CD4-positive, alpha-beta T cell treated with Interleukin-4 for 1 hour (primary cell): ENCODE measurements at regions not wholly inside any gene's neighbourhood (a gene's known extent, or its start where the extent isn't known, plus 50 kb on each side); places are given as distances from the start of the nearest gene placed in this dataset.
"Not testable (repeated sequence)": the region's sequence is repeated elsewhere in the genome, so short reads cannot be mapped to it uniquely, and the experiment has no call there.

Experiments used
- DNase-seq, 2 donors: peaks; one replicate each; pipeline ENCODE4 v3.0.0-alpha.2; 2020 to 2022

GRCh38 chr5:126046846-126047571 is 376.2 kb upstream of the GRAMD2B start:
- DNase-seq = no peak

GRCh38 chr5:126052120-126052519 is 371.1 kb upstream of the GRAMD2B start:
- no peak for DNase-seq

DNA sequence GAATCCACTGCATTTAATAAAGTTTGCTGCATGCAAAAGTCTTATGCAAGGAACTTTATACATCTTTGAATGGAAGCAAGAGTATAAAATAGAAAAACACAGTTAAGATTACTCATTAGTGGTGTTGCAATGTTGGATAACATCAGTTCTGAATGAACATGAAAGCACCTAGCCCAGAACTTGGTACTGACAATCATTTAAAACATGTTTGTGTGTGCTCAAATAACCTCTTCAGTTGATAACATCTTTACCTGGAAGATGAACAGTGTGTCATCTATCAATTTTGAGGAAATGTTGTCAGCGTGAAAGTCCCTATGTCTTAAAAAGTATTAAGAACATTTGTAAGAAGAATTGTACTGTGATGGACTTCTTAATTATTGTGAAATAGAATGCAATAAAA is 370.4 kb upstream of the GRAMD2B start:
- DNase-seq = no peak

DNA sequence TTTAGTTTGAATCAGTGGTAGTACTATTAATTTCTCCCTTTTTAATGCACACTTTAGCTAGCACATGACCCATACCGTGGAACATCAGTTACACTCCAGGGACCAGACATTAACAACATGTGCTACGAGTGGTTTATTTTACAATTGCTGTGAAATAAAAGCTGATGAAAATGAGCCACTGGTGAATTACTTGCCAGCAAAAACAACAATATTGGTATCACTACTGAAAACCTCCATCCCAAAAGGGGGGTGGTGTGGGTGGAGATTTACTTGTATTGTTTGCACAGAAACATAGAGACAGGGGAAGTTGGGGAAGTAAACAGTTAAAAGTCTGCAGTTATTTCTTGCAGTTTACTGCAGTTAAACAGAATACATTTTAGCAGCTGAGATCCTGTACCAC is 369.6 kb upstream of the GRAMD2B start:
- DNase-seq = no peak

DNA sequence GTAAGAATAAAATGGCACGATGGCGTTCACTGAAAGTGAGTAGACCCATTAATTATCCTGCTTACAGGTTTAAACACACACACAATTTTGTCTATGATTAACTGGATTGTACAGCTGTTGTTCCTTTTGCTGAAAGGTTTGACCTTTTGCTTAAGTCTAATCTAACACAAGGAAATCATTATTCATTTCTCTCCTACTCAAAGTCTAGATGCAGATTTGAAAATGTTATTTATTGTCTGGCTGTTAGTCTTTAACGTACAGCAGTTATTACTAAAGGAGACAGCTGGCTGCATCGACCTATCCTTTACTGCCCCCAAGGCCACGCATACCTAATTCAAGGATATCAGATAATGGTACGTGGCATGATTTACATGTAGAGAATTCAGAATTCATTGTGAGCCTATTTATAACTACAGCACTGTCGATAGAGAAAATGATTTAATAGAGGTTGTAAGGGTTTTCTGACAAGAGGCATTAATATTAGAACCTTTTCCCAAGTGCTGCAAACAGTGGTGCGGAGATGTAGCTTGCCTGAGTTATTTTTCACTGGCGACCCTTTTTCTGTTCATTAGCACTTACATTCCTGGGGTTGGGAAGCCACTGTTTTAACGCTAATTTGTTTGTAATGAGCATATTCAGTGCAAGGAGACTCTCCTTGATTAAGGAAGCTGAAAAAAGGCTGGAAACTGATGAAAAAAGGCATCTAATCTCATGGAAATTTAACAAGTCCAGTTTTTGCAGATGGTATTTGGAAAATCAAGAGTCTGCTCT is 368.4 kb upstream of the GRAMD2B start:
- DNase-seq = no peak

GRCh38 chr5:126055348-126055729 is 367.9 kb upstream of the GRAMD2B start:
- DNase-seq = no peak

- no peak for DNase-seq
Measured at GRCh38 chr5:126056352-126056751, 366.9 kb upstream of the GRAMD2B start.

- no peak for DNase-seq
Measured at GRCh38 chr5:126056851-126057622, 366.2 kb upstream of the GRAMD2B start.

- not testable (repeated sequence) for DNase-seq
Measured at GRCh38 chr5:126058392-126058791, 364.8 kb upstream of the GRAMD2B start.

DNA sequence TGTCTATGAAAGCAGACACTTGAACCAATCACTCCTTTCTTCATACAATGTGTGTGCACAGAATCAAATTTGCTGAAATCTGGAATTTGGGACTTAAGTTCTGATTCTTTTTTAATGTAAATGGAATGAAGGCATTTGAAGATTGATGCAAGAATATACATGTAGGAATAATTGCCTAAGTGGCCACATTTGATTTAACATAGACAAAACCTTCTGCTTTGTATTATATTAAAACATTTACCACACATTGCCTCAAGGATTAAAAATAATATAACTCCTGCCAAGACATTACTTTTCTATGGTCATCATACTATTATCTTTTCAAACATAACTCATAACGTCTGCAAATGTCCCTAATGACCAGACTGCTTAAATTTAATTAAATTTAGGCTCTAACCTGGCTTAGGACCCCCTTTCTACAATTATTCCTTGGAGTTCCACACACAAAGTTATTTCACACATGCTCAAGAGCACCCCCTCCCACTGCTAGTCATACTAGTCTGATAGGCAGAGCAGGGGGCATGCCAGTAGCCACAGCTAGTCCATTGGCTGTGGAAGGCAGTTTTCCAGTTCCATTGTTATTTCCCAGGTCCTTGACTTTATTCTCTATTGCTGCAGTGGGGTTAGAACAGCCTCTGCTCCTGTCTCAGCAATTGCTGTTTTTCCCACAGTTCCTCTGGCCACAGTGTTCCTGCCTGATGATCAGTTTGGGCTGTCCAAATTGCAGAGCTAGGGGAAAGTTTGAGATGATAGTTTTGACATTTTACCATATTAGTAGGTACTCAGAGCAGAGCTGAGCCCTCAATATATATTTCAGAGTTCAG is 360.6 kb upstream of the GRAMD2B start:
- no peak for DNase-seq

DNA sequence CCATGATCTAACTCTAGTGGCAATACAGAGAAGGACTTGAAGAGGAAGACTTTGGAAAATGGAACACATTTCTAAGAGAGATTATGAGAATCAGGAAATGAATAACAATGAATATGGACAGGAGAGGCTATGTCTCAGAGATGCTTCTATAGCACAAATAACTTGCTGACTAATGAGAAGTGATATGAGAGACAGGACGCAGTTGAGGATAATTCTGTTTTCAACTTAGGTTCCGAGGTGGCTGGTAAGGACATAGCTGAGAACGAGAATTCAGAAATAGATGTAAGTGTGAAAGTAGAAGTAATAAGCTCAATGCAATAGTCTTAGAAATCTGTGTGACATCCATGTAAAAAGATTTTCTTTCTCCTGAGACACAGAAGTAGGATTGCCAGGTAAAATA is 358.1 kb upstream of the GRAMD2B start:
- DNase-seq = no peak

GRCh38 chr5:126066836-126067235 is 356.4 kb upstream of the GRAMD2B start:
- DNase-seq = no peak

DNA sequence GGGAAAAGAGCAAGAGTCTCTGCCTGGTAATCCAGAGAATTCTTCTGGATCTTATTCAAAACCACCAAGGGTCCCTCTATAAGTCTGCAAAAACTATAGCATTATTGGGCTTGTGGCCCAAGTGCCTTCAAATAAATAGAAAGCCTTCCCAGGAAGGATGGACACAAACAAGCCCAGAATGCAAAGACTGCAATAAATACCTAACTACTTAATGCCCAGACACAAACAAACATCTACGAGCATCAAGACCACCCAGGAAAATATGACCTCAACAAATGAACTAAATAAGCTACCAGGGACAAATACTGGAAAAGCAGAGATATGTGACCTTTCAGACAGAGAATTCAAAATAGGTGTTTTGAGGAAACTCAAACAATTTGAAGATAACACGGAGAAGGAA is 355.8 kb upstream of the GRAMD2B start:
- no peak for DNase-seq

DNA sequence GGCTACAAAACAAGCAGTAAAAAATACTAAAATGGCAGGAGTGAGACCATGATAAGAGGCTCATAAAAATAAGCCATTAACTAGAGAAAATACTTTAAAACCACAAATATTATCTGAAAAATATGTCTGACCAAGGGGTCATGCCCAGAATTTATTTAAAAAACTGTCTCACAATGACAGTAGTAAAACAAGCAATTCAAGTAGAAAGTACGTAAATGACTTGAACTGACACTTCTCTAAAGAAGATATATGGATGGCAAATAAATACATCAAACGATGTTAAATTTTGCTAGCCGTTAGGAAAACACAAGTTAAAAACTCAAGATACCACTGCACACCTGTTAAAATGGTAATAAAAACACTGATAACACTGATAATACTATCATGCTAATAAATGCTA is 353.9 kb upstream of the GRAMD2B start:
- DNase-seq = no peak

GRCh38 chr5:126070481-126070880 is 352.7 kb upstream of the GRAMD2B start:
- no peak for DNase-seq

DNA sequence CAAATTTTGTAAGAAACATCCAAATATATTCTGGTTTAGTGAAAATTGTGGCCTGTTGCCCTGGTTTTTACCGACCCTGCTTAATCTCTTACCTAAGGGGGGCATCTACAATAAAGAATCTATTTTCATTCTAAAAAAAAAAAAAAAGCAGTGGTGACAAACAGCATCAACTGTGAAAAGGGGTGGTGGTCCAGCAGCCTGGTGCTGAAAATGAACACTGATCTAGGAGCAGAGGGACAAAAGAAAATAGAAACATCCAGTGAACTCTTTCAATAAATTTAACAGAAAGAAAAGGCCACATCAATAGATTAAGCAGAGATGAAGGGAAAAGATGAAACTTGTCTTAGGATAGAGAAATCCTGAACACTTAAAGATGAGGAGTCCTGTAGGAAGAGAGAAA is 348.7 kb upstream of the GRAMD2B start:
- DNase-seq = no peak

DNA sequence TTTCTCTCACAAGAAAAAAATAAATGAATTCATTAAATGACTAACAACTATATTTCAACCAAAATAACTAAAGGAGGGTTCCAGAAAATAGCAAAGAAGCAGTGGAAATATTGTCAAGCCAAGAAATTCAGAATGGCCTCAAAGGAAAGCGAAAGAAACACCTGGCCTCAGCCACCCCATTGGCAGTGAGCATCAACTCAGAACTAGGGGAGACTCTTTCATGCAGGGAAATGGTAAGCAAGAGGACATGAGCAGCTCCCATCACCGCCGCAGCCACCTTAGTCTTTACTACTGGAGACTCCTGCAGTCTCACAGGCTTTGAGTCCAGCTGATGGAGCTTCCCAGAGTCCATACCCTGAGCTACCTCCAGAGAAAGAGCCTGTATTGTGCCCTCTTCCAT is 343.9 kb upstream of the GRAMD2B start:
- DNase-seq = no peak

GRCh38 chr5:126081209-126081608 is 342.0 kb upstream of the GRAMD2B start:
- DNase-seq = no peak

DNA sequence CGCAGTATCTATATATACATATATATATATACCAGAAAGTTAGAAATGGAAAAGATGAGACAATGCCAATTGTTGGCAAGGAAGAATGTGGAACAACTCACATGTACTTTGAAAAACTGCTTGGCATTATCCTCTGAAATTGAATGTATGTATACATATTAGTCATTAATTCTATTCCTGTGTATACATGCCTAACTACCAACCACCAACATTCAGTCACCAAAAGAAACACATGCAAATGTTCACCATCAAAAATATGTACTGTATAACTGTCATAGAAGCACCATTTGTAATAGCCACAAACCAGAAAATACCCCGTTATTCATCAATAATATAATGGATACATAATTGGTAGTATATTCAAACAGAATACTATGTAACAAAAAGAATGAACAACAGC is 330.2 kb upstream of the GRAMD2B start:
- DNase-seq = no peak

DNA sequence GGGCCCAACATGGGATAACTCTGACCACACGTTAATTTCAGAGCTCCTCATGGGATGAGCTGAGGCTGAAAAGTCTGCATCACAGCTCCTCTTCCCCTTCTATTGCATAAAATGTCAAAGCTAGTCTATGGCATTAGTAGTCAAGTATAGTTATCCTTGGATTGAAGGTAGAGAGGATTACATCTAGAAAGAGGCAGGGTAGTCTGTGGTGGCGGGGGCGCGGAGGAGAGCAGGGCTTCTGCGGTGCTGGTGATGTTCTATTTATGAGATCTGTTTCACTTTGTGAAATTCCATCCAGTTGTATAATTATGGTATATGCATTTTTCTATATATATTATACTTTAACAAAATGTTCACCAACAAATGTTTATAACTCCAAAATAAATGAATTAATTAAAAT is 329.5 kb upstream of the GRAMD2B start:
- DNase-seq = no peak

GRCh38 chr5:126094991-126095390 is 328.2 kb upstream of the GRAMD2B start:
- DNase-seq = no peak

GRCh38 chr5:126096442-126097006 is 326.7 kb upstream of the GRAMD2B start:
- DNase-seq = no peak

GRCh38 chr5:126097876-126098275 is 325.3 kb upstream of the GRAMD2B start:
- DNase-seq = no peak
